Stimulated activated CD8-positive, alpha-beta memory T cell treated with anti-CD3 and anti-CD28 coated beads, Interleukin-12 subunit alpha, Interleukin-12 subunit beta, amount 100 ng/mL, for 4 hours (primary cell): ENCODE measurements at regions not wholly inside any gene's neighbourhood (a gene's known extent, or its start where the extent isn't known, plus 50 kb on each side); places are given as distances from the start of the nearest gene placed in this dataset.
"Not testable (repeated sequence)": the region's sequence is repeated elsewhere in the genome, so short reads cannot be mapped to it uniquely, and the experiment has no call there.

Source experiments
- DNase-seq: peaks from one replicate; pipeline ENCODE4 v3.0.0-alpha.2; 2020; ENCODE audit warnings: low read depth

- DNase-seq, result no peak
Observed at GRCh38 chr9:7542693-7543092, 256.9 kb downstream of the DMAC1 start.

- no peak for DNase-seq
Observed at GRCh38 chr9:7542126-7542525, 257.5 kb downstream of the DMAC1 start.

- DNase-seq, result no peak
Observed at GRCh38 chr9:7536310-7536939, 263.2 kb downstream of the DMAC1 start.

- DNase-seq, result no peak
Observed at GRCh38 chr9:7534211-7534935, 265.2 kb downstream of the DMAC1 start.

- no peak for DNase-seq
Observed at GRCh38 chr9:7533376-7534090, 266.0 kb downstream of the DMAC1 start.

- no peak for DNase-seq
Observed at GRCh38 chr9:7523426-7524043, 276.0 kb downstream of the DMAC1 start.

- DNase-seq, result no peak
Observed at GRCh38 chr9:7520396-7520795, 279.2 kb downstream of the DMAC1 start.

- no peak for DNase-seq
Observed at GRCh38 chr9:7516376-7516775, 283.2 kb downstream of the DMAC1 start.

- DNase-seq, result no peak
Observed at GRCh38 chr9:7510199-7510598, 289.4 kb downstream of the DMAC1 start.

- no peak for DNase-seq
Observed at GRCh38 chr9:7509576-7510145, 289.9 kb downstream of the DMAC1 start.

- no peak for DNase-seq
Observed at GRCh38 chr9:7508516-7508915, 291.1 kb downstream of the DMAC1 start.

GRCh38 chr9:7507566-7508270 lies 291.9 kb downstream of the DMAC1 start:
- DNase-seq, result no peak

GRCh38 chr9:7507026-7507425 lies 292.6 kb downstream of the DMAC1 start:
- DNase-seq, result no peak

GRCh38 chr9:7500521-7500920 lies 299.1 kb downstream of the DMAC1 start:
- no peak for DNase-seq

GRCh38 chr9:7491641-7492040 lies 307.9 kb downstream of the DMAC1 start:
- no peak for DNase-seq

GRCh38 chr9:7490317-7491108 lies 309.1 kb downstream of the DMAC1 start:
- no peak for DNase-seq

- no peak for DNase-seq
Observed at GRCh38 chr9:7489036-7489435, 310.5 kb downstream of the DMAC1 start.

- DNase-seq, result not testable (repeated sequence)
Observed at GRCh38 chr9:7484014-7484413, 315.6 kb downstream of the DMAC1 start.

- no peak for DNase-seq
Observed at GRCh38 chr9:7481570-7481969, 318.0 kb downstream of the DMAC1 start.

- no peak for DNase-seq
Observed at GRCh38 chr9:7479300-7479699, 320.3 kb downstream of the DMAC1 start.

GRCh38 chr9:7478646-7479045 lies 320.9 kb downstream of the DMAC1 start:
- DNase-seq, result no peak
